ENCODE measurements at regions not wholly inside any gene's neighbourhood (a gene's known extent, or its start where the extent isn't known, plus 50 kb on each side); places are given as distances from the start of the nearest gene placed in this dataset.

DNA sequence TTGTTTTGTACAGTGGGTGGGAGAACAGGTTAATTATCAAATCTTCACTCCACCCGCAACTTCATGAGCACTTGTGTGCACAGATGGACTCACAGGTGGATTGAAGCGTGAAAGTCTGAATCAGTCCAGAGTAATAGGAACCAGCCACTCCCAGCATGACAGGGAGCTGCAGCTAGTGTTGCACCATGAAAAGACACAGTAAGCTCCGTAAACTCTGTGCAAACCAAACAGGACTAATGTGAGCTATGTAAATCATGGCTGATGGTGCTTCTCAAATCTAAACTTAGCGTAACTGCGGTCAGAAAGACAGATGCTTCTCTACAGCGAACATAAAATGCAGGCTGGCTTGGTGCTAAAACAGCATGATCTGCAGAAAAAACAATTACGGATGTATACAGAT is 114.4 kb downstream of the CENPF start:
- POLR2A ChIA-PET (ENCODE audit: partially characterized antibody): no interaction called here
- no peak for DNase-seq (ENCODE audit: low read depth in 1 of 2, low spot score in 2 of 2)
- TF ChIP-seq TEAD4 (IDR thresholded peaks at IDR 0.05; ENCODE audit: low read depth, low read length): no peak
- TF ChIP-seq BRCA1 (IDR thresholded peaks at IDR 0.05; ENCODE audit: low read depth, low read length): no peak
- TF ChIP-seq ZNF274 (IDR thresholded peaks at IDR 0.05; ENCODE audit: borderline replicate concordance, extremely low read depth, low read length): no peak
- TF ChIP-seq, protein P1, sequence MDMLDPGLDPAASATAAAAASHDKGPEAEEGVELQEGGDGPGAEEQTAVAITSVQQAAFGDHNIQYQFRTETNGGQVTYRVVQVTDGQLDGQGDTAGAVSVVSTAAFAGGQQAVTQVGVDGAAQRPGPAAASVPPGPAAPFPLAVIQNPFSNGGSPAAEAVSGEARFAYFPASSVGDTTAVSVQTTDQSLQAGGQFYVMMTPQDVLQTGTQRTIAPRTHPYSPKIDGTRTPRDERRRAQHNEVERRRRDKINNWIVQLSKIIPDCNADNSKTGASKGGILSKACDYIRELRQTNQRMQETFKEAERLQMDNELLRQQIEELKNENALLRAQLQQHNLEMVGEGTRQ (IDR thresholded peaks at IDR 0.05; ENCODE audit: low read length): no peak
- TF ChIP-seq CBX5 (IDR thresholded peaks at IDR 0.05; ENCODE audit: low read depth, low read length): no peak
- no peak for TF ChIP-seq SP4 (IDR thresholded peaks at IDR 0.05; ENCODE audit: low read length)
- TF ChIP-seq MAX (IDR thresholded peaks at IDR 0.05): no peak
- no peak for TF ChIP-seq RNF2 (IDR thresholded peaks at IDR 0.05; ENCODE audit: borderline replicate concordance, low read depth, low read length, missing control alignments, poor library complexity, severe bottlenecking)
- TF ChIP-seq RBBP5 (IDR thresholded peaks at IDR 0.05; ENCODE audit: borderline replicate concordance, low read depth, low read length): no peak
- TF ChIP-seq SRF (IDR thresholded peaks at IDR 0.05; ENCODE audit: low read depth, low read length): no peak
- TF ChIP-seq BCL11A (IDR thresholded peaks at IDR 0.05; ENCODE audit: low read depth in 2 of 2, low read length in 2 of 2): no peak
- TF ChIP-seq HDAC2 (IDR thresholded peaks at IDR 0.05; ENCODE audit: borderline replicate concordance in 1 of 2, low read depth in 2 of 2, low read length in 2 of 2): no peak
- no peak for TF ChIP-seq GTF2F1 (IDR thresholded peaks at IDR 0.05; ENCODE audit: borderline replicate concordance, low read depth, low read length)

More for the DNA sequence above, 114.4 kb downstream of the CENPF start:
- FAIRE-seq: no peak
- no peak overlapping the region for H2BK20ac ChIP-seq (ENCODE audit: low read length)
- no peak overlapping the region for H3K56ac ChIP-seq (replicated peaks; ENCODE audit: insufficient read length, low read depth, low read length)
- H3K4me1 ChIP-seq (replicated peaks in 1 of 4; ENCODE audit: control insufficient read depth in 3 of 4, insufficient read depth in 4 of 4, low read length in 3 of 4): no peaks in the 10 kb centered on the region
- no peaks in the 10 kb centered on the region for H3K27me3 ChIP-seq (replicated peaks in 1 of 4; ENCODE audit: control insufficient read depth in 3 of 4, extremely low read depth in 1 of 4, insufficient read depth in 3 of 4, low read length in 3 of 4)
- H2BK15ac ChIP-seq (ENCODE audit: low read length): no peak overlapping the region
- no peak overlapping the region for H3K14ac ChIP-seq (ENCODE audit: insufficient read length)
- H3K79me2 ChIP-seq (ENCODE audit: control insufficient read depth in 1 of 2, insufficient read depth in 2 of 2, low read length in 2 of 2): no peaks in the 10 kb centered on the region
- H4K5ac ChIP-seq (ENCODE audit: insufficient read length, low read depth, low read length): no peak overlapping the region
- no peak overlapping the region for H2BK120ac ChIP-seq (replicated peaks; ENCODE audit: low read depth, low read length)
- no peak overlapping the region for H2AK5ac ChIP-seq (ENCODE audit: low read depth, low read length)
- peak overlapping the region; percentile 6; the same call in 1 of the 2 replicates for H2AFZ ChIP-seq (ENCODE audit: low read length)
- no peaks in the 10 kb centered on the region for H4K20me1 ChIP-seq (replicated peaks in 1 of 2; ENCODE audit: control insufficient read depth in 1 of 2, insufficient read depth in 2 of 2, low read length in 2 of 2)
- no peak overlapping the region for H3K4me3 ChIP-seq (ENCODE audit: extremely low read depth in 1 of 4, insufficient read depth in 2 of 4, low read depth in 3 of 4, low read length in 4 of 4)
- H3K9me3 ChIP-seq (ENCODE audit: insufficient read depth in 2 of 2, low read depth in 1 of 2, low read length in 1 of 2): no peaks in the 10 kb centered on the region
- no peak overlapping the region for H2BK12ac ChIP-seq (ENCODE audit: low read depth, low read length)
- H3K36me3 ChIP-seq (ENCODE audit: control insufficient read depth in 2 of 4, insufficient read depth in 4 of 4, low read length in 3 of 4): no peaks in the 10 kb centered on the region
- H3K23ac ChIP-seq (ENCODE audit: insufficient read length): no peak overlapping the region
- H3K27ac ChIP-seq (ENCODE audit: low read depth, low read length): no peak overlapping the region
- no peak overlapping the region for H3K4me2 ChIP-seq (ENCODE audit: insufficient read depth in 1 of 2, low read depth in 2 of 2, low read length in 2 of 2)
- H4K8ac ChIP-seq (ENCODE audit: extremely low read depth, insufficient read depth, low read length): no peak overlapping the region
- H3K9ac ChIP-seq (replicated peaks in 1 of 4; ENCODE audit: extremely low read depth in 1 of 4, low read depth in 3 of 4, low read length in 3 of 4): no peak overlapping the region
- H3K79me1 ChIP-seq (ENCODE audit: low read depth, low read length): no peaks in the 10 kb centered on the region
- H3K23me2 ChIP-seq (ENCODE audit: low read depth, low read length): no peaks in the 10 kb centered on the region
- no peak overlapping the region for H3K4ac ChIP-seq (replicated peaks; ENCODE audit: insufficient read length, low read depth, low read length)
- H4K91ac ChIP-seq (replicated peaks; ENCODE audit: insufficient read length, low read length): no peak overlapping the region
- H3K18ac ChIP-seq (ENCODE audit: extremely low read depth, low read length): no peak overlapping the region
- WGBS, 2 experiments (ENCODE audit: extremely low coverage in 1 of 2, insufficient coverage in 1 of 2, insufficient read length in 1 of 2, insufficient replicate concordance in 2 of 2, low coverage in 1 of 2, low lambda C conversion rate in 2 of 2, missing lambda C conversion rate in 1 of 2): 96% methylated on average over 7 of the region's 7 CpGs; no CpG with 5 or more reads in 1 of the 2 experiments
- CTCF ChIA-PET (ENCODE audit: partially characterized antibody): interaction anchor here (0.5 to 1.7 kb wide), 6 partner anchors 8 to 802 kb away, joined by 3 to 6 read pairs (median 4); no protein-coding TSS in a partner anchor
- no peak overlapping the region for H2BK5ac ChIP-seq (ENCODE audit: low read depth, low read length)
